ENCODE measurements at regions not wholly inside any gene's neighbourhood (a gene's known extent, or its start where the extent isn't known, plus 50 kb on each side); places are given as distances from the start of the nearest gene placed in this dataset.

DNA sequence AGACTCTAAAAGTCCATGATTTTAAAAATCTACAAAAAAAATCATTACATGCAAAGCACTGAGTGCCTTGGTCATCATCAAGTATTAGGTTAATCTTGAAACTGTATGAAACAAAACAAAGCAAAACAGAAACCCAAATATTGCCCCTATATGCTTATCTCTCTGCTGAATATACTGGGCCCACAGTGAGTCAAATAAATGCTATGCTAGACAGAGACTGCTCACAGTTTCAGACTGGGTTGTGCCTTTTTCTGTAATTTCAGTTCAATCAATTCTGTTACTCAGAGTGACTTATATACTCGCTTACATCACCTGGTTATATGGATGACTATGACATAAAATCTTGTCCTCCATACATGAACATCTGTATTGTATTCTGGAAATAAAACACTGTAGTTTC is 257.1 kb upstream of the ACTRT1 start:
- DNase-seq (ENCODE audit: low spot score): no peak

DNA sequence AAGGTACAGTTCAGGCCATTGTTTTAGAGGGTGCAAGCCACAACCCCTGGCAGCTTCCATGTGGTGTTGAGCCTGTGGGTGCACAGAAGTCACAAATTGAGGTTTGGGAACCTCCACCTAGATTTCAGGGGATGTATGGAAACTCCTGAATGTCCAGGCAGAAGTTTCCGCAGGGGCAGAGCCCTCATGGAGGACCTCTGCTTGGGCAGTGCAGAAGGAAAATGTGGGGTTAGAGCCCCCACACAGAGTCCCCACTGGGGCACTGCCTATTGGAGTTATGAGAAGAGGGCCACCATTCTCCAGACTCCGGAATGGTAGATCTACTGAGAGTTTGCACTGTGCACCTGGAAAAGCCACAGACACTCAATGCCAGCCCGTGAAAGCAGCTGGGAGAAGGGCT is 242.0 kb upstream of the ACTRT1 start:
- DNase-seq (ENCODE audit: low spot score): no peak

DNA sequence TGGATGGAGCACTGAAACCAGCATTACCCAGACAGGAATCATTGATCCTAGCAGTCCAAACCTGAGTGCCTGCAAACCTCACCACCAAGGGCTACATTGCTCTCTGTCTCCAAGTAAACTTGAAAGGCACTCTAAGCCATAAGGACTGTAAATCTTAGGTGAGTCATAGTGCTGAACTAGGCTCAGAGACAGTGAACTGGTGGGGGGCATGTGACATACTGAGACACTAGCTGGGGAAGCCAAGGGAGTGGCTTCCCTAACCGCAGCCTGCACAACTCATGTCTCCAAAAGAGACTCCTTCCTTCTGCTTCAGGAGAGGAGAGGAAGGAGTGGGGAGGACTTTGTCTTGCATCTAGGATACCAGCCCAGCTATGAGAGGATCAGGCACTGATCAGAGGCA is 235.5 kb upstream of the ACTRT1 start:
- DNase-seq (ENCODE audit: low spot score): no peak

DNA sequence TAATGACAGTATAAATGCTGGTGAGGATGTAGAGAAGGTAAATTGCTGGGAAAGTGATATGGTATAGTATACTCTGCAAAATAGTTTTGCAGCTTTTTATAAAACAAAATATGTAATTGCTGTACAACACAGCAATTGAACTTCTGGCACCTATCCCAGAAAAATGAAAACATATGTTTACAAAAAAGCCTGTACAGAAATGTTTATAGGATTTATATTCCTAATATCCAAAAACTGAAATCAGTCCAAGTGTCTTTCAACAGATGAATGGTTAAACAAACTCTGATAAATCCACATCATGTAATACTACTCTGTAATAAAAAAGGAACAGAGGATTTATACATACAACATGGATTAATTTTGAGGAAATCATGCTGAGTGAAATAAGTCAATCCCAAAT is 198.4 kb upstream of the ACTRT1 start:
- DNase-seq (ENCODE audit: low spot score): no peak

DNA sequence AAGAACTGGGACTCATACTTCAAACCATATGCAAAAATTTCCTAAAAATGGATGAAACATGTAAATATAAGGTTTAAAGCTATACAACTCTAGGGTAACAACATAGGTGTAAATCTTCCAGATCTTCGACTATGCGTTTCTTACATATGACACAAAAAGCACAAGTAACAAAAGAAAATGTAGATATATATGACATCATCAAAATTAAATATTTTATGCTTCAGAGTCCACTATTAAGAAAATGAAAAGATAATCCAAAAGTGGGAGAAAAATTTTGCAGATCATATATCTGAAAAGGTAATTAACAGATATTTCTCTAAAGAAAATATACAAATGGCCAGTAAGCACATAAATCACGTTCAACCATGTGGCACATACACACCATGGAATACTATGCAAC is 164.2 kb upstream of the ACTRT1 start:
- DNase-seq (ENCODE audit: low spot score): no peak

DNA sequence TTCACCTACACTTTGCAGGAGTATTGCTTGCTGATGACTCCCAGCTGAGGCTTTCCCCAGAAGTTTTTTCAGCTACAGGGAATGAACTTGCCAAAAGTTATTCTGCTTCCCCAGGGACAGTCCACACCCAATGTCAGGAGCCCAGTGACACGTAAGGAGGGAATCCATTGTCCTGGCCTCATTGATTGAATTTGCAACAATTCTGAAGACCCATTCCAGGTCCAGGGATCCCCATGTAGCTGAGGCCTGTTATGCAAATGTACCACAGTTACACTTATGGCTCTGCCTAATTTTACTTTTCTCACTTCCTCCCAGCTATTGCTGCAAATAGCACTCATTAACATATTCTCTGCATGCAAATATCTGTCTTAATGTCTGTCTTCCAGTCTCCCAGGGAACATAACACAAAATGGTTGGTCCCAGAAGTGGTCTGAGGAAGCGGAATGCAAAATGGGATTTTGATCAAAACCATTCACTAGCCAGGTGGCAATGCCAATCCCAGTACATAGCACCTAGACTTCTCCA is 113.7 kb upstream of the ACTRT1 start:
- no peak for DNase-seq (ENCODE audit: low spot score)

DNA sequence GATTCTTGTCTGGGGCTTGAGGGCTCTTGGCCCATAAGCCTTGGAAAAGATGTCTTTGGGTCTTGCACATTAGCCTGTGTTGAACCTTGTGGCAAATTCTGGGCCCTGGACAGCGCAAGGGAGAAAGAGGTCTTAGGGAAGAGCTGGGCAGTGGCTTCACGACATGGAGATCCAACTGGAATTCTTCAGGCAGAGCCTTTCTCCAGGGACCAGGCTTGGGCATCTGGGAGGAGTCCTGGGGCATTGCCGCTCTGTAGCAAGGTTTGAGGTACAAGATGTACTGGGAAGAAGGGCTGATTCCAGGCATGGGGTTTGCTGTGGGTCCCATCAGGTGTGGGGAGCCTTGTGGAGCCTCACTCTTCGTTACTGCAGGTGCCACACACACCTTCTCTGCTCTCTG is 104.0 kb upstream of the ACTRT1 start:
- DNase-seq (ENCODE audit: low spot score): no peak

DNA sequence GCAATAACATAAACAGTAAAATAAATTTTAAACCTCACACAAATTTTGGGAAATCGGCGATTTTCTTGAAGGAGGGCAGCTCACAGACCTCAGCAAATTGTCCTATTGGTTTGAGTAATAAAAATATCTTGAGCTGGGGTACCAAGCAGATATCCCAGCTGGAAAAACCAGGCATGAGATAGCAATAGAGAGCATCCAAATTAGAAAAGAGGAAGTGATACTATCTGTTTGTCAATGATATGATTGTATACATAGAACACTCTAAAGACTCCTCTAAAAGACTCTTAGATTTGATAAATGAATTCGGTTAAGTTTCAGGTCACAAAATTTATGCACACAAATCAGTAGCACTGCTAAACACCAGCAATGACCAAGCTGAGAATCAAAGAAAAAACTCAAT is 90.5 kb upstream of the ACTRT1 start:
- DNase-seq (ENCODE audit: low spot score): no peak

DNA sequence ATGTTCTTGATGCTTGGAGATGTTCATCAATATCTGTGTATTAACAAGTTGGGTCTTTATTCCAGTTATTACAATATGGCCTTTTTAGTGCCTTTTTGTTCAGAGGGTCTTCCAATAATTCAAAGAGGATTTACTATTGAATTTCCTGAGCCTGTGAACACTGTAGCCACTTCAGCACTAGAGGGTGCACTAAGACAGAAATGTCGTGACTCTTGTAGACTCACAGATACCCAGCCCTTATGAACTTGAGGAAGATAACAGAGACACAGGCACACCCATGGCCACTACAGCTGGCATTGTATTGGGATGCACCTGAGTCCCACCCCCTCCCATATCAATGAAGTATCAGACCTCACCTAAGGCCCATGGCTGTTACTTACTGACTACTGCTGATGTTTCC is 54.4 kb upstream of the ACTRT1 start:
- peak; percentile 3 for DNase-seq (ENCODE audit: low spot score)

DNA sequence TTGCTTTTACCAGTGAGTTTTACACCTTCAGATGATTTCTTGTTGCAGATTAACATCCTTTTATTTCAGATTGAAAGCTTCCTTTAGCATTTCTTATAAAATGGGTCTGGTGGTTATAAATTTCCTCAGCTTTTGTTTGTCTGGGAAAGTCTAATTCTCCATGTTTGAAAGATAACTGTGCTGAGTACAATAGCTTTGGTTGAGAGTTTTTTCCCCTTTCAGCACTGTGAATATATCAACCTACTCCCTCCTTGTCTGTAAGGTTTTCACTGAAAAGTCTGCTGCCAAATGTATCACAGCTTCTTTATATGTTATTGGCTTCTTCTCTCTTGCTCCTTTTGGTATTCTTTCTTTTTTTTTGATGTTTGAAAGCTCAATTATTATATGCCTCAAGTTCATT is 53.5 kb upstream of the ACTRT1 start:
- DNase-seq (ENCODE audit: low spot score): no peak
